22Rv1 (cell line): ENCODE measurements at regions not wholly inside any gene's neighbourhood (a gene's known extent, or its start where the extent isn't known, plus 50 kb on each side); places are given as distances from the start of the nearest gene placed in this dataset.

Experiments used
- ZFX ChIP-seq: fragments of 450-650 bp; IDR thresholded peaks from 2 replicates; pipeline ENCODE4 v1.6.1; 2017; ENCODE audit warnings: antibody characterized with exemption, borderline replicate concordance
- TF ChIP-seq, protein P1 (sequence below): fragments of 450-650 bp; IDR thresholded peaks from 2 replicates; pipeline ENCODE4 v1.5.1; 2017; ENCODE audit warnings: mild to moderate bottlenecking

- TF ChIP-seq, protein P1, sequence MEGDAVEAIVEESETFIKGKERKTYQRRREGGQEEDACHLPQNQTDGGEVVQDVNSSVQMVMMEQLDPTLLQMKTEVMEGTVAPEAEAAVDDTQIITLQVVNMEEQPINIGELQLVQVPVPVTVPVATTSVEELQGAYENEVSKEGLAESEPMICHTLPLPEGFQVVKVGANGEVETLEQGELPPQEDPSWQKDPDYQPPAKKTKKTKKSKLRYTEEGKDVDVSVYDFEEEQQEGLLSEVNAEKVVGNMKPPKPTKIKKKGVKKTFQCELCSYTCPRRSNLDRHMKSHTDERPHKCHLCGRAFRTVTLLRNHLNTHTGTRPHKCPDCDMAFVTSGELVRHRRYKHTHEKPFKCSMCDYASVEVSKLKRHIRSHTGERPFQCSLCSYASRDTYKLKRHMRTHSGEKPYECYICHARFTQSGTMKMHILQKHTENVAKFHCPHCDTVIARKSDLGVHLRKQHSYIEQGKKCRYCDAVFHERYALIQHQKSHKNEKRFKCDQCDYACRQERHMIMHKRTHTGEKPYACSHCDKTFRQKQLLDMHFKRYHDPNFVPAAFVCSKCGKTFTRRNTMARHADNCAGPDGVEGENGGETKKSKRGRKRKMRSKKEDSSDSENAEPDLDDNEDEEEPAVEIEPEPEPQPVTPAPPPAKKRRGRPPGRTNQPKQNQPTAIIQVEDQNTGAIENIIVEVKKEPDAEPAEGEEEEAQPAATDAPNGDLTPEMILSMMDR: no peak
- TF ChIP-seq ZFX: no peak
Observed at GRCh38 chr20:19110881-19111460, 101.5 kb upstream of the SLC24A3 start.
